Activated CD8-positive, alpha-beta memory T cell treated with anti-CD3 and anti-CD28 coated beads for 24 hours (primary cell): ENCODE measurements at regions not wholly inside any gene's neighbourhood (a gene's known extent, or its start where the extent isn't known, plus 50 kb on each side); places are given as distances from the start of the nearest gene placed in this dataset.

Experiments used
- DNase-seq: peaks from one replicate; pipeline ENCODE4 v3.0.0-alpha.2; 2020

DNA sequence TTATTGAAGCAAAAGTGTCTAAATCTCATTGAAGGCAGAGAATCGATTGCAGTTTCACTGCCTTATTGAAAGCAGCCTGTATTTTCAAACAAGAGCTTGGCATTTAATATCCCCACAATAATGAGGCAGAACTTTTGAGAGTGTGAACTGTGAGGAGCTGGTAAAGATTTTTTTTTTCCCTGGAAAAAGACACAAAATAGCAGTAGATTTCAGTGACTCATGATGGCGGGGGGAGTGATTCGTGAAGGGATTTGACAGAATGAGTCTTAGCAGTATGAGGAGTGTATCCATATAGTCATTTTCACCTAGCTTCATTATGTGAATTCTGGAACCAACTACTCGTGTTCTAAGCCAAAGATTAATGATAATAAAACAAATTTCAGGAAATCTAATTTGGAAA lies 242.9 kb downstream of the ARL6IP6 start:
- no peak for DNase-seq

DNA sequence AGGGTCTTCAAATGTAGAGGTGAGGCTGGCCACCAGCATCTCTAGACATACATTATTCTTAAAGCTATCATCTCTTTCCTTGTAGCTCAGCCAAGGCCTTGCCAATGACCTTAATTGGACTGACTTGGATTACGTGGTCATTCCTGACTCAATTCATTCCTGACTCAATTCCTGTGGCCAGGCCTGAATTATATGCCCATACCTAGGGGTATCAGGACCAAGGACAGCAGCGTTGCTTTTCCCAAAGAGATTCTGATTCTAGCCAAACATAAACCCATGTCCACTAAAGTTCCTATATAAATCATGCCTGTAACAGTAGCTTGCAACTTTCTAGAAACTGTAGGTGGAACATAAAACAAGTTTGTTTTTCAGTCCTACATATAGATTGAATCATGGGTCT lies 231.7 kb downstream of the ARL6IP6 start:
- no peak for DNase-seq

DNA sequence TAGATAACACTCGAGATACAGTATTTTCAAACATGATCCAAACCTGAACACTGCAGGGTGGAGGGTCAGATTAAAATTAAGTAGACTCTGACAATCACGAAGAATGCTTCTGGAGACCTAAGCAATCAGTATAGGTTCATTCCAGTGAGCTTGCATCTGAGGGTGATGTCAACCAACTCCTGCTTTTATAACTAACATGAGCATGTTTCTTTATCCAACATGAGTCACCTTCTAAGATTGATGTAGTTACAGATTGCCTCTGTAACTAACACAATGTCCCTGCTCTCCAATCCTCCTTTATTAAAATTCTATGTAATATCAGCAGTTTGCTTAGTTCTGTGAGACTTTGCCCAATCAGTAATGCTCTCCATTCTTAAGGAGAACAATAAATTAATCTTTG lies 225.7 kb downstream of the ARL6IP6 start:
- no peak for DNase-seq

DNA sequence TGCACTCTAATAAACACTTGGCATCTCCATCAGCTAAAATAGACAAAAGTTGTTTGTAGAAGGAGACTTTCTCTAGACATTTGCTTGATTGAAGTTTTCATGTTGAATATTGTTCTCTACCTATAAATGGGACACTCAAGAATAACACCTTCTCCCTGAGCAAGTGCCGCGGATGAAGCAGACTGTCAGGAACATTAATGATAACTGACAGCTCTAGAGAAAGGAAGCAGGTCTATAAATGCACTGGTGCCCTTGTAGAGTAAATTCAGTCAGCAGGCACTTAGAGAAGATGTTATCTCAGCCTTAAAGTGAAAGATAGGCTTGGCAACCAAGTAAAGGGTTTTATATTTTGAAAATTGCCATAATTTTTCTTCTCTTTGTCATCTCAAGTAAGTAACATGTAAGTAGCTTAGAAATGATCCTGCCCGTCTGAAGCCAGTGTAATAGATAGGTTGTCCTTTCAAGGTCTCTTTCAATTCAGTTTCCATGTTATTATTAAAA lies 224.6 kb downstream of the ARL6IP6 start:
- DNase-seq = no peak

DNA sequence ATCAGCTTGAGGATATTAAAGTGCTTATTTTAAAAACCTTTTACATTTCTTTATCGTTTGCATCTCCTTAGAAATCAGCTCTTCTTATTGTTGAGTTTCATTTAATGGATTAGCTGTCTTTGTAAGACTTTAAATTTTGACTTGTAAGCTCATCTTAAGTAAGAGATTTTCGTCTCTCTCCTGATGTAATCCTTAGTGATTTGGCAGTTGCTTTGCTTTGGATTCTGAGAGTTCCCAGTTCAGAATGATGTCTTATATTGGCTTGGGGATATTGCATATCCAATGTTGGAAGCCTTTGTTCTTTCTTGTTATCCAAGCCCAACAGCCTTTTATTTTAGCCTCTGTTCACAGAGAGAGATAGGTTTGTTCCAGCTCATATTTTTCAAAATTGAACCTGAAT lies 212.1 kb downstream of the ARL6IP6 start:
- DNase-seq = no peak

DNA sequence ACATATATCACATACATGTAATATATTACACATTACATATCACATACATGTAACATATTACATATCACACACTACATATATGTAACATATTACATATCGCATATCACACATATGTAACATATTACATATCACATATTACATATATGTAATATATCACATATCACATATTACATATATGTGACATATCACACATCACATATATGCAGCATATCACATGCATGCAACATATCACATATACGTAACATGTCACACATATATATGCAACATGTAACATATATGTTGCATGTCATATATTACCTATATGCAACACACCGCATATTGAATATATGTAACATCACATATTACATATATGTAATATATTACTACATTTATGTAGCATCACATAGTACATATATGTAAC lies 211.2 kb downstream of the ARL6IP6 start:
- no peak for DNase-seq

DNA sequence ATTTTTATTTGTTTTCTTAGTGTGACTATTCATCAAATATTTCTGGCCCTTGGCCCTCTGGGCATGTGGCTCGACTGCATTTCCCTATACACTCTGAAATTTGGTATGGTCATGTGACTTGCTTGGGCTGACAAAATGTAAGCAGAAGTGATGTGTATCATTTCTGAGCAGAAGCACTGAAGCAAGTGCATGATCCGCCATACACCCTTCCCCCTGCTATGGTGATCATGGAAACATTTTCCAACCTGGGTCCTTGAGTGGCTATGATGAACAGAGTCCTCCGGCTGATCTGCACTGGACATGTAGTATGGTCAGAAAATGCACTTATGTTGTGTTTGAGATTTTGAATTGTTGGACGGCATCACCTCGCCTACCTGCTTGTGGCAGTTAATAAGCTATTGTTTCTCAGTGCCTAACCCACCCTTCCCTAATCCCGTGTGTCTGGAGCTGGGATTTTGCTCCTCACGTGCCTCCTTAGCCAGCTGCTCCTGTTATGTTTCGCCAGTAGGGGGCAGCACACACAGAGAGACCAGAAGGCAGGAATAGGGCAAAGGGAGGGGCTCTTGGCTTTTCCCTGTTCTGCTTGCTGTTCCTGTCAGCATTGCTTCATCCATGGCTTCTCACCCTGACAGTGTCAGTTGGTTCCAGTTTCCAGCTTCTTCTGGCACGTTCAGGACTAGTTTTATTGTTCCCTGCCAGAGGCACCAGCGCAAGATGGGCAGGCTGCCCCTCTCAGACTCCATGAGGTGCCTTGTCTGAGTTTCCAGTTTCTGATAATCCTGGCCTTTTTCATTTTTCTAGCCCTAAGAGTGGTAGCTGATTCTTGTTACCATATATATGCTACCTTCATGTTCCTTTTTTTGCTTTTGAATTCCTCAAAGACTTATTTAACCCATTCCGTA lies 207.4 kb downstream of the ARL6IP6 start:
- DNase-seq = peak; percentile 59

DNA sequence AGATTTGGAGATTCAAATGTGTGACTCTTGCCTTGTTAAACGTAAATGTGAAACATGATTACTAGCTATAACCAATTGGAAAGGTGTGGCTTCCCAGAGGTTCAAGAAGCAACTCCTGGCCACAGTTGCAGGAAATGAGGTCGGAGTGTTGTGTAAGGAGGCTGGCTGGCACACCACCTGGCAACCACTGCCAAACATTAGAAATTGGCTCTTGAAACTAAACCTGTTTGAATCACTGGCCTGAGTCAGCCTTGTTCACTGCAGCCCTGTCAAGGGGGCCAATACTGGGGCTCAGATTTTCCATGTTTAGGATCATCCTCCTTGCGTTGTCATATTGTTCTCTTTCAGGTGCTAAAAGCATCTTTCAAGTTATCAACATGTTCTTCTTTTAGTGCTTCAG lies 206.3 kb downstream of the ARL6IP6 start:
- no peak for DNase-seq

DNA sequence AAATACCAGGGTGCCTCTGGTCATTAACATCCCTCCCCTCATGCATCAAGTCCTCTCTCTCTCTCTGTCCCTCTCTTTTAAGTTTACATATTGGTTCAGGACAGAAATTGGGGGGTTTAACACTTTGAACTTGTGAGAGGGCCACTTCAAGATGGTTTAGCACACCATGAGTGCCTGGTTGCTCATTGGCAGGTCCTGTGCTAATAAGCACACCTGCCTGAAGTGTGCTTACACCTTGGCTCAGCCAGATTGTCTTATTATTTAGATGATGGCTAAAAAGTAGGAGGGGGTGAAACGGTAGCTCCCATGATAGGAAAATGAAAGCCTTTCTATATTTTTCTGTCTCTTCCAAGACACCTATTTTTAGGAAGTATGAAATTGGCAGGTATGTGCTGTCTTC lies 205.8 kb downstream of the ARL6IP6 start:
- no peak for DNase-seq

DNA sequence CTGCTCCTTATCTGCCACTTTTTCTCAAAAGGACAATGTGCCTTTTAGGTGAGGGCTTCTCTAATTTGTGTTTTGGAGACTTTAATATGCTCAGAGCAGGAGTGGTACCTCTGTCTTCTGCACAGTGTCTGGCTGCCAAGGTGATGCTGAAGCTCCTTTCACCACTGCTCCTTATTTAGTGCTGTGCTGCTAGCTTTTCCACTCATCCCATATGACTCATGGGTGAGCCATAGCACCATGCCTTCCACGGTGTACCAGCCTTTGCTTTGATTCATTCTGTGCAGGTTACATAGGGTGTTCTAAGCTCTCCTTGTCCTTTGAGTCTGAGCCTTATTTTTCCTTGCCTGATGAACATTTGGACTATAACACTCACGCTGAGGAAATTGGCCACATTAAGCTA lies 202.4 kb downstream of the ARL6IP6 start:
- DNase-seq = no peak

DNA sequence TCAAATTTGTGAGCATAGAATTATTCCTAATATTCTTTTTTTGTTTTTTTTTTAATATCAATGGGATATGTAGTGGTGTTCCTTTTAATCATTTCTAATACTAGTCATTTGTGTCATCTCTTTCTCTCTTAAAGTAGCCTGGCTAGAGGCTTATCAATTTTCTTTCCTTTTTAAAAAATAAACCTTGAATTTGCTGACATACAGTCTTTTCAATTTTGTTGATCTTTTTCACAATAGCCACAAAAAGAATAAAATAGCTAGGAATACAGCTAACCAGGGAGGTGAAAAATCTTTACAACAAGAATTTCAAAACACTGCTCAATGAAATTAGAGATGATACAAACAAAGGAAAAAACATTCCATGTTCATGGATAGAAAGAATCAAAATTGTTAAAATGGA lies 192.6 kb downstream of the ARL6IP6 start:
- DNase-seq = no peak

DNA sequence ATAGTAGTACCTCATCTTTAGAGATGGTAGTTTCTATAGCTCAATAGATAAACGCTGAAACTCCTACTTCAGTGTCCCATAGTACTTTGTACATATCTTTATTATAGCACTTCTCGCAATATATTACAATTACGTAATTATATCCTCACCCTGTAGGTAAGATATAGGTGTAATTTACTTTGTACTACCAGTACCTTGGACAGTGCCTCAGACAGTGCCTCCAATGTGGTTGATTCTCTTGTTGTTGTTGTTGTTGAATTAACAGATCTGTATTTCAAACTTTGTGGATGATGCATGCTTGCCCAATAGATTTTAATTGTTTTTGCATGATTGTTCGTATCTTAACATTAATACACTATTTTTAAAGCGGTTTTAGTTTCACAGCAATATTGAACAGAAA lies 188.6 kb downstream of the ARL6IP6 start:
- DNase-seq = no peak

DNA sequence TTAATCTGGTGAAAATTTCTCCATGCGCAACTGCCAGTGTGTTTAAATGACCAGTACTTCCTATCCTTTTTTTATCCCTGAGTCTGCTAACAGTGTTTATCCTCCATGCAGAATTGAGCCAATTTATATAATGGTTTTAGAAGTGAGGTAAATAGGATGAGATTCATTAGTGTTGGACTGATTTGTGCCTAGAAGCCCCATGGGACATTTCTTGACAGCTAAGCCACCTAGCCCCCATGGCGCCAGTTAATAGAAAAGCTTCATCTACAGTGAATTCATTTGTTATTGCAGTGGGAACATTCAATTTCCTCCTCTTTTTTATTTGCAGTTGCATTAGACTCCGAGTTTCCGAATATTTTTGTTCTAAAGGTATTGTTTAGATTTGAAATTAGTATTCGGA lies 175.6 kb downstream of the ARL6IP6 start:
- DNase-seq = no peak

DNA sequence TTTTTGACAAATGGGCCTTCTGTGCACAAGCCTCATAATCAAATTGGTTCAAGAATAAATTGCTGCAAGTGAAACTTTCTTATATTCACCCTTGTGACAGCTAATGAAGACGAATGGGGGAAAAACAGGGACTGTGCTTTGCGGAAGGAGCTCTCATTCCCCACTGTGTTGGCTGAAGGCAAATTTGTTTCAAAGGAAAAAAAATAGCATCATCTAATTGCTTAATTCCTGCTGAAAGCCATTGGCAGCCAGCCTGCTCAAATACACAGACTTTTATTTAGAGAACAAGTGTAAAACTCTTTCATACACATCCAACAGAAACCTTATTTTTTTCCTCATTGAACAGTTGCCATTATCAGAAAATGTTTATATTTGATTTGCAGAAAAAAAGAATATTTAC lies 172.3 kb downstream of the ARL6IP6 start:
- no peak for DNase-seq

DNA sequence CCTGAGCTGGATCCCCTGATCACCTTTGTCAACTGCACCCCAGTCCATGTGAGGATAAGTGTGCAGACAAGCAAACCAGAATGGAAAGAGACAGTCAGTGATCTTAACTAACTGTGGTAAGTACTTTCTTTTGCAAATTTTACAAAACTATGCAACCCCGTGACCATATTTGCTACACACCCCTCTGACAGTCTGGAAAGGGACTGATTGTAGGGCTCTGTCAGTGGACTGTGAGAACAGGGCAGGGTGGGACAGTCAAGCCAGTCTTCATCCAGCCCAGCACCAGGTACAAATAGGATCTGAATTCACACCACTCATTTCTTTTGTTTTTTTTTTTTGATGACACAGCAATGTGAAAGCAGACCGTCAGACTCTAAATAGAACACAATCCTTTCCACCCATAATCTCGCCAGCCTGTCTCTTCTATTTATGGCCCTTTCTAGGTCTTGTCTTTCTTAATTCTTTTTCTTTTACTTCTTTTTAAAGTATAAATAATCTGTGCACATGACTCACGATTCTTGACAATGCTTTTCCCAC lies 165.6 kb downstream of the ARL6IP6 start:
- DNase-seq = no peak

DNA sequence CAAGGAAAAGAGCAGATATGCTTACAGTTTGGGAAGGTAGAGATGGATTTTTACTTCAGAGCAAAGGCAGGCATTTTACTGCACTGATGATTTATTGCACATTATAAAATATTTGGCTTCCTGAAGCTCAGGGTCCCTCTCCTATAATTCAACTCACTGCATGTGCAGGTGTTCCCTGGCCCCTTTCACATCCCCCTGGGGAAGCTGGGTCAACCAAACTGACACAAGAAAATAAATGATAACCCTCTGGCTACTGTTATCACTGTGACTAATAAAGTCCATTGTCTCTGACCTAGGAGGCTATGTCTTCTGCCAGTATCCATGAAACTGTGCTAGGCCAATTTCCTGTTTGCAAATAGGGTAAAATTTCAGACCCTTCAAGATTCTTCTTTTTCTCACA lies 163.1 kb downstream of the ARL6IP6 start:
- DNase-seq = no peak

DNA sequence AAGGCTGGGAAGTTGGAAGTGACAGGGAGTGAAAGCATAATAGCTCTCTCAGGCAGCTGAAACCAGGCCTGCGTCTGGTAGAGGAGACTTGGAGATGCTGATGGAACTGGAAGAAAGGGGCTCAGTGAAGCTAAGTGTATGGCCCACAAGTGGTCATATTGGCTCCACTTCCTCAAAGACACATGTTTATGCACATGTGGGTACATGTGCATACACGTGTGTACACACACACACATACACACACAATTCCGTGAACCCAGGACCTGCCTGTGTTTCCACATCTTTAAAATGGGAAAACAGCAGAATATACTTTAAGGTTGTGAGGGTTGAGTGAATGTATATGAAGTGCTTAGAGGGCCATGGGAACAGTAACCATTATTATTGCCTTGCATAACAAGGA lies 160.9 kb downstream of the ARL6IP6 start:
- no peak for DNase-seq

DNA sequence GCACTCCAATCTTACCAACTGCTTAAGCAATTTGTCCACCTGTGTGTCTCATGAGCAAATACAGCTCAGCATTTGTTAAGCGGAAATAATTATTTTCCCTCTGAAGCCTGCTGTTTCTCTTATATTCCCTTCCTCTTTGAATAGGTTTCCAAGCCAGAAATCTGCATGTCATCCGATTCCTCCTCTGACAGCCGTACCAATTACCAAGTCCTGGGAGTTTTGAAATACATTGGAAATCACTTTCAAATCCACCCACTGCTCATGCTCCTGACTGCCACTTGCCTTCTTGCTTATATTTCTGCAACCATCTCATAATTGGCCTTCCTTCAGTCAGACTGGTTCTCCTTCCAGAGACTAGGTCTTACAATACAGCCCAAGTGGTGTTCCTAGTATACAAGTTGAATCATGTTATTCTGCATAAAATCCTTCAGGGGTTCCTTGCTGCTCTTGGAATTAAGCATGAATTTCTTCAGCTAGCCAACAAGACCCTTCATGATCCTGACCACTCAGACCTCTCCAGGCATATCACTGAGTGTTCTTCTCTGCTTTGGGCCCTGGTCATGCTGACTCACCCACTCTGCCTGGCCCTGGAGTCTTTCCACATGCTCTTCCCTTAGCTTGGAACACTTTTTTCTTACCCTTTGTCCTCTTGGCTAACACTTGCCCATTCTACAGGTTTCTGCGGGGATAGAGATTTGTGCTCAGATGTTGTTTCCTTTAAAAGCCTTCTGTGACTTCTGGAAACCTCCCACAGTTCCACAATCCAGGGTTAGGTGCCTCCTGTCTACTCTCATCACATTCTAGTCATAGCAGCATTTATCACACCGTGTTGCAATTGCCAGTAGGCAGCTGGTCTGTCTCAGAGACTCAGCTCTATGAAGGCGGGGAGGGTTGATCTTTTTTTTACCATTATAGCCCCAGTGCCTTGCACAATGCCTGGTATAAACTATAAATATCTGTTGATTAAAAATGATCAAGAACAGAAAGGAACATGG lies 157.6 kb downstream of the ARL6IP6 start:
- DNase-seq = no peak

DNA sequence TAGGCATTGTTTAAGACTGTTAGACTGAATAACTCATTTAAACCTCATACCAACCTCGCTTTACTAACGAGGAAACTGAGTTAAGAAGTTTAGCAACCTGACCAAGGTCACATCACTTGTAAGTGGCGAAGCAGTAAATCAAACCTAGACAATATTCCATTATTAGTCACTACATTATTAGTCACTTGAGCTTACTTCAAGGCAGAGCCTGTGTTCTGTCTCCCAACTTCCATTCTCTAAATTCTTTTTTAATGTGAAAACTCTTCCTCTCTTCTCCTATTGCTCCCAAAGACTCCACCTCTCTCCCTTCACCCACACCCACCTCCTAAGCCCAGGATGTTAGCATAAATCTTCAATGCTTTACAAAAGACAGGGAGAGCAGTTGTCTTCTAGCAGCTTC lies 156.5 kb downstream of the ARL6IP6 start:
- no peak for DNase-seq

DNA sequence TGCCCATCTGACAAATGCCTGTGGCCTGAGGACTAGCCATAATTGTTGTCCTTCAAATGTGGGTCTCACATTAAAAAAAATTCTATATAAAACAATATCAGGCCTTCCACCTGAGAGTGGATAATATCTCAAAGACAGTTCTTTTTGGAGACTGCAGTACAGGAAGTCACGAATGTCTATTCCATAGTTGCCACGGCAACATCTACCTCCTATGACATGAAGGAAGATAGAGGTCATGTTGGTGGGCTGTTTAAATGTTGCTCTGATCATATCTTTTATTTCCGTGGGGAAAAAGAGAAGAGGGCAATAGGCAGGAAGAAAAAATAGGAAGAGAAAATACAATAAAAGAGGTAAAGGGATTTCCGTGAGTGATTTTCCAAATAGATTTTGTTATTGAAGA lies 151.8 kb downstream of the ARL6IP6 start:
- no peak for DNase-seq

DNA sequence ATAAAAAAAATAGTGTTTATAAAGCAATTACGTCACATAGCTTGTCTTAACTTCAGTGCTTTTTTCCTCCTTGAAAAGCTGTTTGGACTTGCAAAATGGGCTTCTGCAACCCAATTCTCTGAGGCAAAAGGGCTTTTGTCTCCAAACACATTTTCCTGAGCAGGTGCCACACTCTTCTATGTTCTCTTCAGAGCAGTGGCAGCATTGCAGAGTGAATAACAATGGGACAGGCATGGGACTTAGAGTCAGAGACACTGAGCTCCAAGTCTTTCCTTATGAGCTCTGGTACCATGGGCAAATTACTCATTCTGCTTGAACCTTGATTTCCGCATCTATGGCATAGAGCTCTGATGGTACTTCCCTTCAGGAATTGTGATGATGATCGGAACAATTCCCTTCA lies 149.0 kb downstream of the ARL6IP6 start:
- no peak for DNase-seq

DNA sequence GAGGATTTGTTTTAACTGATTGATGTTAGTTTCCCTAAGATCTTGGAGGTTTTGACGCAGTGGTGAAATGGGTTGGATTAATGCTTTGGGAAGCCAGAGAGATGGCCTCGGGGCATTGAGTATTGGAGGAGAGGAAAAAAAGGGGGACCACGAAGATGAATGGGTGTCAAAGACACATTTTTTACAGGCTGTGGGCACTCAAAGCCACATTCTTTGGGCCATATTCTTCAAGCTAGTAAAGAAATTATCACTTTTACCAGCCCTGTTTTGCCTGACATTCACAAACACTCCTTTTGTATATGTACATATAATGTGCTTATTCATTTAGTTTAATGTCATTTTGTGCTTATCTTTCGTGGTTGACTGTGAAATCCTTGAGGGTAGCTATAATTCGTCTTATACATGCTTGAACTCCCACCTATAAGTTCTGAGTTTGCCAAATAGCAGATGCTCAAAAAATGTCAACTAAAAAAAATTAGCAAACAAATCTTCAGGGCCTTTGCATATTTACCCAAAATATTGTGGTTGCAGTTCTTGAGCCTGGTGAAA lies 146.3 kb downstream of the ARL6IP6 start:
- no peak for DNase-seq

DNA sequence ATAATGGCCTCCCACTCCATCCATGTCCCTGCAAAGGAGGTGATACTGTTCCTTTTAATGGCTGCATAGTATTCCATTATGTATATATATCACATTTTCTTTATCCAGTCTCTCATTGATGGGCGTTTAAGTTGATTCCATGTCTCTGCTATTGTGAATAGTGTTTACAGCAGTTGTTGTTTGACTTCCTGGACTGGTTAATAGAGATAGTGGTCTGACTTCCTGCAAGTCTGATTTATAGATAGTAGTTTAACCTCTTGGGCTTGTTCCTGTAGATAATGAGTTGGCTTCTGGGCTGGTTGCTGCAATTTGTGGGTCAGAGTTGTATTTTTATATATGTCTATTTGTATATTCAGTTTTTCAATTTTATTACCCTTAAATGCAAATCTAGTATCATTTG lies 145.4 kb downstream of the ARL6IP6 start:
- DNase-seq = no peak
